Central memory CD4-positive, alpha-beta T cell (primary cell): ENCODE measurements at regions not wholly inside any gene's neighbourhood (a gene's known extent, or its start where the extent isn't known, plus 50 kb on each side); places are given as distances from the start of the nearest gene placed in this dataset.

Source experiments
- DNase-seq: peaks from one replicate; pipeline ENCODE4 v3.0.0; 2022

DNA sequence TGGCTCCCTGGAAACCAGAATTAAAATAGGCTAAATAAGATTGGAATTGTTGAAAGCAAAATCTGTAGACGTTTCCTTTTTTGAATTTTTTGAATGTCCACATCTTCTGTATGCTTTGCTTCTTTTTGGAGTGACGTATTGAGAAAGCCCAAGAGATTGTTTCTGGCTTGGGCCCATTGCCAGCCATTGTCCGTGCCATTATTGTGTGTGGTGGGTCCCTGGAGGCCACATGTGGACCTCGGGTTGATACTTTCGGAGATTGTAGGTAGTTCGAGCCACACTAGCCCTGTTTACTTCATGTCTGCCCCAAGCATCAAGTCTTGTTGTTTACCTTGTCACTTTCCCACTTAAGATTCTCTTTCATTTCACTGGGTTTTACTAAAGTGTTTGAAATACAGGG, 106.0 kb downstream of the PALM2AKAP2 start:
- DNase-seq, result no peak

DNA sequence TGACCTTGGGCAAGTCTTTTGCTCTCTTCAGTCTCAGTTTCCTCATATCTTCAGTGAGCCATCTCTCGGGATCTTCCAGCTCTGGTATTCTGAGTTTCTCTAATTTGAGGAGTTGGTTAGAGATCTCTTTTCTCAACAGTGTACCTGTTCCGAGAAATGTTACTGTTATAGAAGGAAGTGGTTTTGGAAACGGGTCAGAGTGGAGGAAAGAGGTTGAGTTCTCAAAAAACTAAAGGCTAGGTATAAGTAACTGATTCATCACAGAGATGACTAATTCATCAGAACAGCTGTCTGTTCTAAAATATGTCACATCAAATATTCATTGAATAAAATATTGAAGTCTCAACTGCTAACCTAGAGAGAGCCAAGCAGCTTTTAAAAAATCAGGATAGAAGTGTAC, 106.6 kb downstream of the PALM2AKAP2 start:
- no peak for DNase-seq

DNA sequence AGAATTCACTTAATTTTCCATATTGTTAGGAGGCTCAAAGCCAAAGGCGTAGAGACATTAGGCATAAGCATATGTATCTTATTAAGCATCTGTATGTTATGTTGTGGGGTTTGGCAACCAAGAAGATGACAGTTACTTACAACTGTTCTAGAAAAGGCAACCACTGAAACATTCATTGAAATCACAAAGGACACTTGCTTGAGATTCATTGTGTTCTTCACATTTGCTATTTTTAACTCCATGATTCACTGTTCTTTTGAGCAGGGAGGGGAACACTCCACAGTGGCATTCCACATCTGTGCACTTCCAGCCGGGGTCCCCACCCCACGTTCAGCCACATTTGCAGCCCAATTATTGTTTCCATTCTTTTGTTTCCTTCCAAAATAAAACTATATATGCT, 107.1 kb downstream of the PALM2AKAP2 start:
- DNase-seq, result no peak

DNA sequence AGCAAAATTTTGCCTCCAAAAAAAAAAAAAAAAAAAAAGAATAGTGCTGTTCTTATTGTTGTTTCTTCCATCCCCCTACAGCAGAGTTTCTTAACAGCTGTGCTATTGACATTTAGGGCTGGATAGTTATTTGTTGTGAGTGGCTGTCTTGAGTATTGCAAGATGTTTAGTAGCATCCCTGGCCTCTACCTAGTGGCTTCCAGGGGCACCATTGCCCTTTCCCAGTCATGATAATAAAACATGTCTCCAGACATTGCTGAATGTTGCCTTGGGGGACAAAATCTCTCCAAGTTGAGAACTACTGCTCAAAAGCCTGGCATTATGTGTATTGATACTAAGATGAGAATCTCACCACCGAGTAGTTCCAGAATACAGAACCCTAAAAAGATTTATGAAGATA, 108.7 kb downstream of the PALM2AKAP2 start:
- no peak for DNase-seq

DNA sequence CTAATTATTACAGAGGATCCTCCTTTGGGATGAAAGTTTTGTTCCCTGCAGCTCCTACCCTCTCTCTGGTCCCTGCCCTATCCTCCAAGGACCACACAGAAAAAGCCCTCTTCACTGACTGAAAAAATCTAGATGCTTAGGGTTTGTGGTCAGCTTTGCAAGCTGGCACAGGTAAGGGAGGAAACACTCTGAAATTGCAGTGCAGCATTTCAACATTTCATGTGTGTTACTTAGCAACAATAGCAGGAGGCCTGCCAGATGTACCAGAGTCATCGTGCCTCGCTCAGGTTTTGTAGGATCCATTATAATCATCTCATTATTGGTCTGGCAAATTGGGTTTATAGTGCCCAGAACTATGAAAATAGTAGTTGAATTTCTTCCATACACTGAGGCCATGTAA, 109.5 kb downstream of the PALM2AKAP2 start:
- no peak for DNase-seq

DNA sequence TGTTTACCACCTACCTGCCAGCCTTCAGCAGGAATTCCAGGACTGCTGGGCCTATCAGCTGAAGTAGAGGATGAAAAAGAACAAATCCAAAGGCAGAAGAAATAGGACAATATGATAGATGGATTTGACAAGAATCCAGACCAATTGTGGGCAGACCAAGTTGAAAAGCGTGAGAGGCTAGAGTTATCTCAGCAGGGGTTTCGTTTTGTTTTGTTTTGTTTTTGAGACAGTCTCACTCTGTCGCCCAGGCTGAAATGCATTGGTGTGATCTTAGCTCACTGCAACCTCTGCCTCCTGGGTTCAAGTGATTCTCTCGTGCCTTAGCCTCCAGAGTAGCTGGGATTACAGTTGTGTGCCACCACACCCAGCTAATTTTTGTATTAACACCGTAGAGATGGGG, 113.2 kb downstream of the PALM2AKAP2 start:
- DNase-seq, result no peak

DNA sequence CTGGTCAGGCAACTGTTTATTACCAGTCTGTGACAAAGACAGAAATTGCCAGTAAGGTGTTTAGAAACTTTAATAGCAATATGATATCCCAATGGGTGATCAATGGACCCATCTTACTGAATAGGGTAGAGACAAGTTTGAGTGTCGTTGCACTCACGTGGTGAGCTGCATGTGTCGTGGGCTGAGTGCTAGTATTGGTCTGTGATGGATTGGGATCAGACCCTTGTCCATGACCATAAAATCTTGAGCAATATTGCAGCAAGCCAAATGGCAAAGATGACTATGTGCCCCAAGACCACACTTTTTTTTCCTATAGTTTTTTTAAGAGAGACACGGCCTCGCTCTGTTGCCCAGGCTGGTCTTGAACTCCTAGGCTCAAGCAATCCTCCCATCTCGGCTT, 114.5 kb downstream of the PALM2AKAP2 start:
- no peak for DNase-seq

DNA sequence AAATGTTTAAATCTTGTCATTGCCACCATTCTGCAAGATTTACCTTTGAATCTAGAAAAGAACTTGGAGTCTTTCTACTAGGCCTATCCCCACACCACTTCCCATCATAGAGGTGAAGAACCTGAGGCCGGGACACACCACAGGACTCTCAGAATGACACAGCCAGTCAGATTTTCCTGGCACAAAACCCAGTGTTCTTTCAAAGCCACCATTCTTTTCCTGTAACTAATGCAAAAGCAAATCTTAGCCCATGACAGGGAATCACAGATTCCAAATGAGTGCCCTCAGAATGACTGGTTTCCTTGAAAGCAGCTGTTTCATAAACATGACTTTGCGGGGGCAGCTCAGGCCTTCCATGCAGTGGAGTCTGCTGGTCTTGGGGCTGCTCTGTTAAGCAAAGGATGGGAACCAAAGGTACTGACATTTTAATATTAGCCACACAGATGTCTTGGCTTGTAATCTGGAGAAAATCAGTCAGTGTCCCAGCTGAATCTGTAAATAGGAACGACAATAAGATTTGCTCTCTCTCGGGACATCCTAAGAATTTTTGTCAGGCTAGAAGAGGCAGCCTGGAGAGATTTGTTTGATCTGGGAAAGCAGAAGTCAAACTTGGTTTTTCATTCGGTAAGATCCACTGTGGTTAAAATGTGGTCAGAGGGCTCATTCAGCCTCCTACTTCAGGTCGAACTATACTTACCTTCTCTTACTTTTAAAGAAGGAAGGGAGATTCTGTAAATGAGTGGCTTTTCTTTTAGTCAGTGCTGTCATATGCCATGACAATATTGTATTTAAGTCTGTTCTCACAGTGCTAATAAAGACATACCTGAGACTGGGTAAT, 115.1 kb downstream of the PALM2AKAP2 start:
- DNase-seq, result no peak

DNA sequence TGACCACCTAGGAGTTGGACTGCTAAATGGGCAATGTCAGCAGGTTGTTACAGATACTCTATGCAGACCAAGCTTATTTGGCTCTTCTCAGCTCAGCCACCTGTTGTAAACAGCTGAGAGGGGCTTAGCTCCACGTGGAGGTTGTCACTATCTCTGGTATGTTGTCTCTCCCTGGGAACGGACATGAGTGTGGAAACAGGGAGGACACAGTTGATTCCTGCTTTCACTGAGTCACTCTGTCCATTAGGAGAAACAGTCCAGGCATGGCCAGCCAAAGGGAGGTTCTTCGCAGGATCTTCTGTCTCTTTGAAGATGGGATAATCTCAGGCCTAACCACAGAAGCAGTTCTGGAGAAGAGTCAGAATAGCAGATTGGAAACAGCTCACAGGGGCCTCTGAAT, 121.2 kb downstream of the PALM2AKAP2 start:
- no peak for DNase-seq

DNA sequence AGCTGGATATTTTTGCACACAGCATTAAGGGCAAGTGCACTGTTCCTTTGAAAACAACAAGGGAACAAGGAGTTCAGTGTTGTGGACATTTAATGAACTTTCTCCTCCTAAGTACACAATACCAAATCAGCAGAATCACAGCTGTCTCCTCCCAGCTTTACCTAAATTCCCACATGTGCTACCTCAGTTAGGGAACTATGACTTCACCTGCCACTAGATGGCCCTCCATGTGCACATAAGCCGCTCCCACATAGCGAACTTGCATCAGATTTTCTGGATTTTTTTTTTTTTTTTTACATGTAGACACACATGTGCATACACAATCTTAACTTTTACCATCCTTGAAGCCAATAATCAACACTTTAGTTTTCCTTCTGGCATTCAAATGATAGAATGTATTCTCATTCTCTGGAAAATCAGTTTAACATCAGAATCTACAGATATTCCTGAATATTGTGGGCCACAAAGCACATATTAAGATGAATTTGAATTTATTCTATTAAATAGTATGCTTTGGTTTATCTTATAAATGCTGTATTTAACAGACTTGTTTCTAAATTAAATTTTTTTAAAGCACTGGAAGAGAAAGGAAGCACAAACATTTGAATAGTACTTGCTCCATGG, 123.6 kb downstream of the PALM2AKAP2 start:
- DNase-seq, result peak; percentile 47

DNA sequence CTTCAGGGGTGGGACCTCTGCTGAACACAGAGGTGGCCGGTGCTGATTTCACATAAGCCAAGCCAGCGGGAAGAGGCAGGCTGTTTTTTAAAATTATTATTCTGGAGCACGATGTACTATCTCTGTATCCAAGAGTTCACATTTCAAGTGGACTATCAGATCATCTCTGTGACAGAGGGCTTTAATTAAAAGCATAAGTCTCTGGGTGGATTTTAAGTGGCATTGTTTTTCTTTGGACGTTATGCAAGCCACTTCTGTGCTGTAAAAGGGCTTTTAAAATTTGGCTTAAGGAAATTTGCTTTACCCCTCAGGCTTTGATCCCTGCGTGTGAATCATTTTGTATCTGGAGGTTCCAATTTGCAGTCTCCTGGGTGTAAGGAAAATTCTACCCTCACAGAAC, 124.7 kb downstream of the PALM2AKAP2 start:
- DNase-seq, result no peak

DNA sequence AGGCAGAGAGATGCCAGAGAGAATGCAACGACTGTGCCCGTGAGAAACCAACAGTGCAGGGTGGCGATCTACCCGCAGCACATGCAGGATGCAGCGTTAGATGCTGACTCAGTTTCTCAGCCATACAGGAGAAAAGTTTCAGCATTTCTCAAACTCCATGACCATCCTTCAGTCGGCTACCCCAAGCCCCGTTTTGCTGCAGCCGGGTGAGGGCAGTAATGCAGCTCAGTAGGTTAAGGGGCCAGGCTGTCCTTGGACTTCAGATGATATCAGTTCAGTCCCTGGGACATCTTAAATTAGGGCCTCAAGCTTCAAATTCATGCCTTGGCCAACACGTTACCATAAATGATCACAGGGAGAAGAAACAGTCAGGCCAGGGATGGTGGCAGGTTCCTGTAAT, 125.5 kb downstream of the PALM2AKAP2 start:
- no peak for DNase-seq

DNA sequence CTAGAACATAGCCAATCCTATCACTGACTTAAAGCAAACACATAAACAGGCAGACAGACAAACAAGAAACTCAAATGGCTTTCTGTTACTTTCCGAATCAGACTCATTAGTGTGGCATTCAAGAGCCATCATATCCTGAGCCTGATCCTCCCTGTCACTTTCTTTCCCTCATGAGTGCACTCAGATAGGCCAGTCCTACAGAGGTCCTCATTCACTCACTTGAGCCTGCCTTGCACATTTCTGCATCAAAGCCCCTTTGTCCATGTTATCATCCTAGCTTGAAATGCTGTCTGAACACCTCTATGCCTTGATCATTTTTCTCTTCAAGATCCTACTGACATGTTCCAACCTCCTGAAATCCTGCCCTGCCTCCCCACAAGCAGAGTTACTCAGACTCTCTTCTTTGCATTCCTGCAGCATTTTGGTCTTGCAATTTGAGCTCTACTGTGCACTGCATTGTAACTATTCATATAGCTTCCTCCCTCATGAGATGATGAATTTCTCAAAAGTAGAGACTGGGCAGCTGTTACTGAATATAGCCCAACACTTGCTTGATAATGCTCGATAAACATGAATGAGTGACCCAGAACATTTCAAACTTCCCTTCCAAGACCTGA, 126.9 kb downstream of the PALM2AKAP2 start:
- no peak for DNase-seq

DNA sequence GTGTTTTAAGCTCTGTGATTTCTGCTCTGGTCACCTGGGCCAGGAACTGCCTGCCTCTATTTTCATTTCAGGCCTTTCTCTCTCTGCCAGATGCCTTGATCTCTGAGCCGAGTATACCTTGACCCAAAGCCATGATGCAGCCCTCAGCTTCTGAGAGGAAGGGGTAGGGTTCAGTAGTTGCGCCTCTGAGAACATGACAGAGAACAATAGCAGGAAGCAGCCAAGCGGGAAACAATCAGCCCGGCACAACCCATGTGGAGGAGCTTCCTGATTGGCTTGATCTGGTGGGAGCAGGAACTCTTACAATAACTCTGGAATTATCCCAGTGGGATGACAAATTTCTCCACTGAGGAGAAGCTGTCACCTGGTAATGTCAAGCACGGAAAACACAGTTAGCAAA, 127.4 kb downstream of the PALM2AKAP2 start:
- DNase-seq, result no peak

DNA sequence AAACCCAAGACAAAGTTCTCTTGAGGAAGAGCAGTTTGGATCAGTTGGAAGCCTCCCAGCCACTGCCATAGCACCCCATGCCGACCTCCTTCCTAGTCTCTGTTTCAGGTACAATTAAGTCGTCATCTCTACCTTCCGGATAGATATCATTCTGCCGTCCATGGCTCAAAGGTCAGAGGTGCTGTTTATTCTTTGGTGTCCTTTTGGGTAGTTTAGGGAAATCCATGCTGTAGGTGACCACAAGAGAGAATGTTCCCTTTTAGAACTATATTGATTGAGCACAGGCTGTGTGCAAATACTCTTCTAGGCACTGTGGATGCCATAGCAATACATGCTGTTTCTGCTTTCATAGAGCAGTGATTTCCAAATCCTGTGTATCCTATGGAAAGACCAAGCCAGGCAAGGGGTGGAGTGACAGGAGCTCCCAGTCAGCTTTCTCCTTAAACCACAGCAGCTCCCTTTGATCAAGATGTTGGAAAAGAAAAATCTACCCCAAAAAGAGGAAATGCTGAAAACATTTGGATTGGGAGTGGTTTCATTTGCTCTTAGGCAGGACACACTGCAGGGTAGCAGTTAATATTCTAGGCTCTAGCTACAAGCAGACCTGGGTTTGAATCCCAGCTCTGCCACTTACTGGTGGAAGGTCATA, 127.9 kb downstream of the PALM2AKAP2 start:
- DNase-seq, result no peak

DNA sequence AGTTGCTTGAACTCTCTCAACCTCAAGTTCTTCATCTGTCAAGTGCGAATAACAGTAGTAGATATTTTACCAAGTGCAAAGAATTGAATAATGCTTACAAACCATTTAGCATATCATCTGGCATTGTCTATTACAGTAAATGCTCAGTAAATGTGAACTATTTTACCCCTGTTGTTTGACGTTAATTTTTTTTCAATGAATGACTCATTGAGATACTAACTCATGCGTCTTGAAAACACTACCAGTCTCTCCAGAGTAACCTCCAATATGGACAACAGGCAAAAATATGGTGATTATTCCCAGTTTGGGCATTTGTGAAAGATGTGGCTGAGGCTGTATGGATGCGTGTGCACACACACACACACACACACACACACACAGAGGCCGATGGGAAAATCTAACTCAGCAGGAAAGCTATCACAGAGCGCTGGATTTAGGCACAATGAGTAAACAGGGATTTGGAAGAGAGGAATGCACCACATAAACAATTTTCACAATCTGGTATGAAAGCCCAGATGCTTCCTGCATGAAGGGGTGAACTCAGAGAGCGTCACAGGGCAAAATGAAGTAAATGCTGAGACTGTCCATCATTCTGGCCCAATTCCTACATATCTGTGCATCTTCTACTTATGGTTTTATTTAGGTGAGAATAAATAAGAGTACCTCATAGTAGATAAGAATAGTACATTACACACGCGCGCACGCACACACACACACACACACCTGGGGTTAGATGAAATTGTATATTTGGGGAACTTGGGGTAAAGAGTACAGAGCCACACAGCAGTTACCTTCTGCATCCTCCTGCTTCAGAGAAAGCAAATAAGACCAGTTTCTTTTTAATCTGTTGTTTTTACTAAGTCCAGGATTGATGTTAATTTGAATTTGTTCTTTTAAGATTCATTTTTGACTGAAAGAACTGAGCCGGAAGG, 128.7 kb downstream of the PALM2AKAP2 start:
- no peak for DNase-seq

DNA sequence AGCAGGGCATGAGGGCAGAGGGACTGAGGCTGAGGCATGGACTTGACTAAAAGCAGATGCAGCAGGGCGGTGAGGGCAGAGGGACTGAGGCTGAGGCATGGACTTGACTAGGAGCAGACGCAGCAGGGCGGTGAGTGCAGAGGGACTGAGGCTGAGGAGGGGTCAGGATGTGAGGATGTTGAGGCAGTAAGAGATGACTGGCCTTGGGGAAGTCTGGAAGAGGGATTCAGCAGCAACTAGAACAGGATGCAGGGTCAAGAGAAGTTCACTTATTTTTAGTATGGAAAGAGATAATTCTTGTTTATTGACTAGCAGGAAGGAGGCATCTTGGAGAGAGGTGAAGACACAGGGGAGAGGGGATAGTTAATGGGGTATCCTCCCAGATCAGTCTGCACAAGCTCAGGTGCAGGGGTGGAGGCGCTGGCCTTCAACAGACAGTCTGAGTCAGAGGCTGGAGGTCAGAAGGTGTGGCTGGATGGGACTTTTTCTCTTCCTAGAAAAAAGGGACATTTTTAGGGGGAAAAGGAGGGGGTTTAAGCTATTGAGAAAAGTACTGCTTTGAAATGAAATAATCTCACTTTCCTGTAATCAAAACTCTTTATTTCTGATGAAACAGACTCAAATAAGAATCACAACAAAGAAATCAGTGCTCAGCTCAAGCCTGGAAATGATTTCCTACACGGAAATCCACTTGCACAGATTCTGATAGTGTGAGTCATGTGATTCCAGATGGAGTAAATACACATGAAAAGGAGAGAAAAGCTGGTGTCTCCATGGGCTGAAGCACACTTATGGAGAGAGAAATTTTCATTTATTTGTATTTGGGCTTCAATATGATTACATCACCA, 130.9 kb downstream of the PALM2AKAP2 start:
- DNase-seq, result no peak

DNA sequence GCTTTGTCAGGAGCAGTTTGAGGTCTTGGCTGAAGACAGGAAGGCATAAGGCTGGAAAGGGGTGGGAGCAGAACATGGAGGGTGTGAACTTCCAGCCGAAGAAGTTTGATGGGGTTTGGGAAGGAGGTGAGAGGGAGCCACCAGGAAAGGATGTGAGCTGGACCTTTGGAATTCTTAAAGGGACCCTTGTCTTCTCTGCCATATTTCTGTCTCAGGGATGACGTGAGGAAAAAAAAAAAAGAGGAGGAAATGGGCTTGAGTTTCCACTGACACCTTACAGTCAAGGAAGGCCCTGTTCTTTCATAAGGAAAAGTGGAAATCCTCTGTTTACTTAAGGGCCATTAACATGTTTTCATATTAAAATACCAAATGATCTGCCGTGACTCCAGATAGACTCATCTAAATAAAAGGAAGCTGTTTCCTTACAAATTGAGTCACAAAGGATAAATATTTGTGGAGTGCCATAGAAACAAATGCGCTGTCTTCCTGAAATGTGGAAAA, 132.1 kb downstream of the PALM2AKAP2 start:
- no peak for DNase-seq

DNA sequence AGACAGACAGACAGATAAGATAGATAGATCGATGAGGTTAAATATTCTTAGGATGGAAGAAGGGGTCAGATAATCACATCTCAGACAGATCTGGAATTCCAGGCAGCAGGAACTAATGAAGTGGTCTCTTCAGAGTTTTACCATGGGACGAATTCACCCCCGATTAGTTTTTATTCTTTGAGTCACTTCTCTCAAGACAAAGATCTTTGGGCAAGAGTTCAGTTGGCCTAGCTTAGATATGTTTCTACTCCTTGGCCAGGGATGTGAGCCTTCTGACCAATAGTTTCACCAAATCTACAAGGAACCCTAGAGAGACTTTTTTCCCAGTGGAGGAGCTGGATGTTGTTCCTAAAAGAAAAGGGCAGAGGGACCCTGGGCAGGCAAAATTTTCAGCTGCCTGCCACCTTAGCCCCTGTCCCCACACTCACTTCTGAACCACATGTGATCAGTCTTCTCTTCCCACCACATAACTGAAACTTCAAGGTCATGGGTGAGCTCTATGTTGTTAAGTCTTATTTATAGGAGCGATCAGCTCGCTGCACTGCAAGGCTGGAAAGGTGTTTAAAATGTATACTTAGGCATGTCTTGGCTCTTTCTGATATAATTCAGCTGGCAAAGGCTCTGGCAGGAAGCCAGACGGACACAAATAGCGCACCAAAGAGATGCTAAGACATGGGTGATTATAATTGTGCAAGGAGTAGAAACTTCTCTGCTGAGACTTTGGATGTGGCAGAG, 132.9 kb downstream of the PALM2AKAP2 start:
- DNase-seq, result no peak

DNA sequence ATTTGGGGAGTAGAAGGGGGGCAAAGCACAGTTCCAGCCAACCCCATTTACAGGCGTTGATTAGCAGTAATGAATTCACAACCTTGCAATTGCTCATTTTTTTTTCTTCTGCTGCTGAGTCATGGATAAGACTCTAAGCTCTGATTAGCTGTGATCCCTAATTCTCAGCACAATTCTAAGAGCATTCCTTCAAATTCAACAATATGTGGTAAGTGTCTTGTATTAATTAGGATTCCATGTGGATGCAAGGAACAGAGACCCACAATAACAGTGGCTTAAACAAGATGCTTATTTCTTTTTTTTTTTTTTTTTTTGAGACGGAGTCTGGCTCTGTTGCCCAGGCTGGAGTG, 133.4 kb downstream of the PALM2AKAP2 start:
- no peak for DNase-seq
